ENCODE measurements at regions not wholly inside any gene's neighbourhood (a gene's known extent, or its start where the extent isn't known, plus 50 kb on each side); places are given as distances from the start of the nearest gene placed in this dataset.

DNA sequence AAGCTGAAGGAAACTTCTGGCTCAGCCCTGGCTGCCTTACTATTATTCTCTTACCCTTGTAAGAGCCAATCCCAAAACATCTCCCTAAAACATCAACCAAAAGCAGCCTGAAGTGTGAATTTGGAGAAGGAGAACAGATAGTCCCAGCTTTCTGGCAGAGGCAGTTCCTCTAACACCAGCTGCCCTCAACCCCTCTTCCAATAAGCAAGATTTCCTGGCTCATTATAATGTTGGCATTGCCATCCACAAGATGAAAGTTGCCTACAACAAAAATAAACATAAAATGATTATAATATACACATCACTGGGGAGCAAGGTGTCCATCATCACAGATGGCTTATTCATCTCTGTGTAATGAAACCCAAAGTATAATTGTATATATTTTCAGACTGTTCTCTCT lies 352.5 kb upstream of the CCDC196 start:
- no peak overlapping the region for H3K4me3 ChIP-seq (ENCODE audit: low read depth, low read length)
- TF ChIP-seq, protein P1, sequence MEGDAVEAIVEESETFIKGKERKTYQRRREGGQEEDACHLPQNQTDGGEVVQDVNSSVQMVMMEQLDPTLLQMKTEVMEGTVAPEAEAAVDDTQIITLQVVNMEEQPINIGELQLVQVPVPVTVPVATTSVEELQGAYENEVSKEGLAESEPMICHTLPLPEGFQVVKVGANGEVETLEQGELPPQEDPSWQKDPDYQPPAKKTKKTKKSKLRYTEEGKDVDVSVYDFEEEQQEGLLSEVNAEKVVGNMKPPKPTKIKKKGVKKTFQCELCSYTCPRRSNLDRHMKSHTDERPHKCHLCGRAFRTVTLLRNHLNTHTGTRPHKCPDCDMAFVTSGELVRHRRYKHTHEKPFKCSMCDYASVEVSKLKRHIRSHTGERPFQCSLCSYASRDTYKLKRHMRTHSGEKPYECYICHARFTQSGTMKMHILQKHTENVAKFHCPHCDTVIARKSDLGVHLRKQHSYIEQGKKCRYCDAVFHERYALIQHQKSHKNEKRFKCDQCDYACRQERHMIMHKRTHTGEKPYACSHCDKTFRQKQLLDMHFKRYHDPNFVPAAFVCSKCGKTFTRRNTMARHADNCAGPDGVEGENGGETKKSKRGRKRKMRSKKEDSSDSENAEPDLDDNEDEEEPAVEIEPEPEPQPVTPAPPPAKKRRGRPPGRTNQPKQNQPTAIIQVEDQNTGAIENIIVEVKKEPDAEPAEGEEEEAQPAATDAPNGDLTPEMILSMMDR (IDR thresholded peaks at IDR 0.05; ENCODE audit: low read depth, low read length): no peak

DNA sequence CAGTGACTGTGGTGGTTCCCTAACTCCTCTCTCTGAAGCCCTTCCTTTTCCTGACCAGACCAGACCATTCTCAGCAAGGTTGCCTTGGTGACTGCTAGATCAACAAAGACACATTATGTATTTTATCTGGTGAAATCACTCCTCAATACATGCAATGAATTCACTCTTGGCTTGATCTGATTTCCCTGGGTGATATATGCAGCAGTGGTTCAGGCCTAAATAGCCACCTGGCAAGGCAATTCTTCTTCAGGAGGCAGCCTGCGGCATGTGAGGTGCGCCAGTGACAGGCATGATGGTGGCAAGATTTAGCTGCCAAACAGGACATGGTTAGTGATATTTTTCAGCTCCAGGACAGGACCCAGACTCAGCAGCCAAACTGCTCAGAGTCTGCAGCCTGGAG lies 350.3 kb upstream of the CCDC196 start:
- TF ChIP-seq, protein P1 (IDR thresholded peaks at IDR 0.05; ENCODE audit: low read depth, low read length): no peak
- H3K4me3 ChIP-seq (ENCODE audit: low read depth, low read length): no peak overlapping the region

DNA sequence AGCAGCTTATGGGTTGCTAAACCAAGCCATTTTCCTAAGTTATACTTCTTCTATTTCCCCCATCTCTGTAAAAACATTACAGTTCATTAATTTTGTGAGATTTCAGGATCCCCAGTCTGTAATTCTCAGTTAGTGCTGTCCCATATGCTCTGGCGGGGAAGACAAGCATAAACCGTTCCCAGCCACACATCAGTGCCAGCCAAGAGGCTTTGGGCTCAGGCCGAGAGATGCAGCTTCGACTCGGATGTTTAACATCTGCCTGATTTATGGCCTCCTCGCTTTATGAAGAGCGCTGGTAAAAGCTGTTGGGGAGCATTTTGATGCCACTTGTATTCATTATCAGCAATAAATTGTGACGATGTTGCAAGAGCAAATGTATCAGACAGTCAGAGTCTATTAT lies 349.1 kb upstream of the CCDC196 start:
- no peak overlapping the region for H3K4me3 ChIP-seq (ENCODE audit: low read depth, low read length)
- TF ChIP-seq, protein P1 (IDR thresholded peaks at IDR 0.05; ENCODE audit: low read depth, low read length): no peak

DNA sequence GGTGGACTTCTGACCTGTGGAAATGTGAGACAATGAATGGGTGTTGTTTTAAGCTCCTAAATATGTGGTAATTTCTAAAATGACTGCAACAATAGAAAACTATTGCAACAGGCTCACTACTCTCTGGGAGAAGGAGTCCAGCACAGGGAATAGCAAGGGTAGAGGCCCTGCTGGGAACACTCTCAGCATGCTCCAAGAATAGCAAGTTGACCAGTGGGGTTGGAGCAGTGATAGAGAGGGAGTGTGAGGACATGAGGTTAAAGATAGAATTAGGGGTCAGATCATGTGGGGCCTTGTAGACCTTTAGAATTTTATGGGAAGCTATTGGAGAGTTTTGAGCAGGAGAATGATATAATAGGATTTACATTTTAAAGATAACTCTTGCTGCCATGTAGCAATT lies 346.7 kb upstream of the CCDC196 start:
- no peak overlapping the region for H3K4me3 ChIP-seq (ENCODE audit: low read depth, low read length)
- TF ChIP-seq, protein P1 (IDR thresholded peaks at IDR 0.05; ENCODE audit: low read depth, low read length): no peak

DNA sequence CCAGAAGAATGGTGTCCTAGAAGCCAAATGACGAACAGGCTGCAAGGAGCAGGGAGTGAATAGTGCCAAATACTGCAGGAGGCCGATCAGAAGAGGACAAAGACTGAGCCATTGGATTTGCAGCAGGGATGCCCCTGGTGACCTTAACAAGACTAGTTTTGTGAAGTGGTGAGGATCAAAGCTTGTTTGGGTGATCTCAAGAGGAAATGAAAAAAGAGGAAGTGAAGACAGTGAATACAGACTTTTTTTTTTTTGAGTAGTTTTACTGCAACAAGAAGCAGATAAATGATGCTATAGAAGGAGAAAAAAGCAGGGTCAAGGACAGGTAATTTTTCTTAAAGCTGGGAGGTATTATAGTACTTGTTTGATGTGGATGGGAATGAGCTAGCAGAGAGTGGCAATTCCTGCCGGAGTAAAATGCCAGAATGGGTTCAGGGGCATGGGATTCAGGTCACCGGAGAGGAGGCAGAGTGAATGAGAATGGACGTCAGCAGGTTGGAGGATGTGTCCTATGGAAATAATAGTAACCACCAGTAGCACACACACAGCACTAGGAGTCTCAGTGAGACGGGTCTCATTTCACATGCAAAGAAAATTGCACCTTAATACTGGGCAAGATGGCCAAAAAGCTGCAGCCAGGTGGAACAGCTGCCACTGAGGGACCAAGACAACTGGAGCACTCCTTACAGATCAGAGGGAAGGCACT lies 345.8 kb upstream of the CCDC196 start:
- no peak overlapping the region for H3K4me3 ChIP-seq (ENCODE audit: low read depth, low read length)
- TF ChIP-seq, protein P1 (IDR thresholded peaks at IDR 0.05; ENCODE audit: low read depth, low read length): no peak

DNA sequence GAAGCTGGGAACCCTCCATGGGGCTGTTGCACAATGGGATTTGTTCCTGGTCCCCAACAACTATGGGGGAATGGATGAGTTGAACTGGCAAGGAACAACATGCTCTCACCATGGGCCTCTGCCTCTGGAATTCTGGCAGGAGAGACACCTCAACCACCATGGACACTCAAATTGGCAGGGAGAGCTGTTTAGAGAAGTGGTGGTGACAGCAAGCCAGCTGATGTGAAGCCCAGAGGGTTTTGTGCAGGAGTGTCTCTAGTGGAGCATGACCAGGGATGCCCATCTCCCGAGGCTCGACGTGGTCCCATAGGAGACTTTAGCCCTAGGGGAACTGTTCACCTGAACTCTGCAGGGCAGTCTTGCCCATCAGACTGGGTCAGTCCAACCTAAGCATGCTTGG lies 345.2 kb upstream of the CCDC196 start:
- TF ChIP-seq, protein P1 (IDR thresholded peaks at IDR 0.05; ENCODE audit: low read depth, low read length): no peak
- H3K4me3 ChIP-seq (ENCODE audit: low read depth, low read length): no peak overlapping the region

DNA sequence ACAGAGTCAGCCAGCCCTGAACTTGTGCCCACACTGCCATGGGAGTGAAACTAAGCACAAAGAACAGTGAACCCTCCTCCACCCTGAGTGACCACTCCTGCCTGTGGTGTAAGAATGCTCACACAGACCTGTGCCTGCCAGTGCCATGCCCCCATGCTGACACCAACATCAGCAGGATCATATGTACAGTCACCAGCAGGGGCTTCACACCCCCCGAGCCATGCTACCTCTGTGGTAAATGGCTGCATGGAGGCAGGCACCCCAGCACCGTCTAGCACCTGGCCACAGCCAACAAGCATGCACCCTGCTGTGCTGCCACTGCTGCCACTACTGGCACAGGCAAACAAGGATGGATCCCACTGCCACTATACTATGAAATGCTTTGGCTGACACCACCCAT lies 344.4 kb upstream of the CCDC196 start:
- H3K4me3 ChIP-seq (ENCODE audit: low read depth, low read length): no peak overlapping the region
- TF ChIP-seq, protein P1 (IDR thresholded peaks at IDR 0.05; ENCODE audit: low read depth, low read length): no peak
